IMR-90 (cell line): ENCODE measurements at regions not wholly inside any gene's neighbourhood (a gene's known extent, or its start where the extent isn't known, plus 50 kb on each side); places are given as distances from the start of the nearest gene placed in this dataset.

Source experiments
- ATAC-seq: fragments of 200-7000 bp; cut with Tn5 transposase; 2 replicates; pipeline ENCODE4 v1.9.1; 2020; ENCODE audit warnings: low read depth, mild to moderate bottlenecking, moderate library complexity
- BruUV-seq: library from RNA; stranded (reverse); fragments of 400-500 nt; replicated peaks from 2 replicates; lab custom pipeline; 2021; lab: Mats Ljungman, UMichigan
- CTCF ChIA-PET: fragments of 300-600 bp; formaldehyde crosslinking; extraction: SDS; loops from one replicate; lab custom pipeline; 2021; ENCODE audit warnings: antibody characterized with exemption; lab: Yijun Ruan, JAX
- POLR2A ChIA-PET: fragments of 300-600 bp; sonication (Branson Sonifier 250); formaldehyde crosslinking; loops from one replicate; lab custom pipeline; 2022; ENCODE audit warnings: antibody characterized with exemption; ENCODE audit not compliant: unreplicated experiment; lab: Charles Lee
- DNase-seq: peaks from one replicate; pipeline ENCODE4 v3.0.0; 2013
- H2AFZ ChIP-seq: replicated peaks from 2 replicates; pipeline ENCODE3; 2013; ENCODE audit warnings: low read length, mild to moderate bottlenecking; ENCODE audit not compliant: poor library complexity
- H2AK5ac ChIP-seq: 2 replicates; pipeline ENCODE4 v1.6.1; 2013; ENCODE audit warnings: low read depth, low read length, inconsistent platforms
- H2AK9ac ChIP-seq: replicated peaks from 2 replicates; pipeline ENCODE3; 2013; ENCODE audit warnings: mild to moderate bottlenecking, low read depth, low read length, moderate library complexity; ENCODE audit not compliant: poor library complexity
- H2BK120ac ChIP-seq: 2 replicates; pipeline ENCODE4 v1.6.1; 2013; ENCODE audit warnings: low read depth, low read length, inconsistent platforms
- H2BK15ac ChIP-seq: 3 replicates; pipeline ENCODE4 v1.6.1; 2013; ENCODE audit warnings: low read depth, low read length, inconsistent platforms
- H2BK20ac ChIP-seq: 2 replicates; pipeline ENCODE4 v1.6.1; 2013; ENCODE audit warnings: low read depth, mild to moderate bottlenecking, inconsistent platforms, low read length, moderate library complexity
- H2BK5ac ChIP-seq: 2 replicates; pipeline ENCODE4 v1.6.1; 2013; ENCODE audit warnings: mild to moderate bottlenecking, low read depth, low read length, inconsistent platforms; ENCODE audit not compliant: poor library complexity, severe bottlenecking
- H3K14ac ChIP-seq: replicated peaks from 2 replicates; pipeline ENCODE4 v1.6.1; 2013; ENCODE audit warnings: low read depth, low read length, inconsistent platforms
- H3K18ac ChIP-seq: 2 replicates; pipeline ENCODE4 v1.6.1; 2013; ENCODE audit warnings: low read depth, low read length, control low read depth
- H3K23ac ChIP-seq: 2 replicates; pipeline ENCODE4 v1.6.1; 2013; ENCODE audit warnings: low read depth, low read length, inconsistent platforms
- H3K27ac ChIP-seq: 2 replicates; pipeline ENCODE4 v1.5.1; 2013; ENCODE audit warnings: mild to moderate bottlenecking, control low read depth, low read length; ENCODE audit not compliant: insufficient read depth
- H3K27me3 ChIP-seq: 2 replicates; pipeline ENCODE4 v1.6.1; 2013; ENCODE audit warnings: low read length; ENCODE audit not compliant: control insufficient read depth, insufficient read depth
- H3K36me3 ChIP-seq: 2 replicates; pipeline ENCODE4 v1.6.1; 2013; ENCODE audit warnings: low read length, mixed read lengths; ENCODE audit not compliant: control insufficient read depth, insufficient read depth
- H3K4ac ChIP-seq: 2 replicates; pipeline ENCODE4 v1.6.1; 2013; ENCODE audit warnings: low read depth, low read length, inconsistent platforms
- H3K4me1 ChIP-seq: 2 replicates; pipeline ENCODE4 v1.6.1; 2013; ENCODE audit warnings: low read length, mixed read lengths; ENCODE audit not compliant: control insufficient read depth, insufficient read depth
- H3K4me2 ChIP-seq: 2 replicates; pipeline ENCODE4 v1.6.1; 2013; ENCODE audit warnings: low read depth, mild to moderate bottlenecking, control low read depth, low read length, moderate library complexity
- H3K4me3 ChIP-seq: 2 replicates; pipeline ENCODE4 v1.5.1; 2013; ENCODE audit warnings: low read depth, mild to moderate bottlenecking, control low read depth, low read length, moderate library complexity; ENCODE audit not compliant: insufficient read depth
- H3K56ac ChIP-seq: 2 replicates; pipeline ENCODE4 v1.6.1; 2013; ENCODE audit warnings: low read length, inconsistent platforms; ENCODE audit not compliant: insufficient read depth; ENCODE audit errors: extremely low read depth
- H3K79me1 ChIP-seq, 2 experiments: 2 replicates each; pipeline ENCODE4 v1.6.1; 2013; ENCODE audit warnings: low read length in 2 of 2, inconsistent platforms in 1 of 2, low read depth in 1 of 2
- H3K9ac ChIP-seq: 2 replicates; pipeline ENCODE4 v1.6.1; 2013; ENCODE audit warnings: low read depth, low read length, control low read depth
- H3K9me1 ChIP-seq: 2 replicates; pipeline ENCODE4 v1.6.1; 2013; ENCODE audit warnings: low read length, inconsistent platforms; ENCODE audit not compliant: insufficient read depth
- H3K9me3 ChIP-seq: 2 replicates; pipeline ENCODE4 v1.6.1; 2013; ENCODE audit warnings: low read length; ENCODE audit not compliant: control insufficient read depth, insufficient read depth
- H4K20me1 ChIP-seq: 2 replicates; pipeline ENCODE4 v1.6.1; 2013; ENCODE audit warnings: low read length, inconsistent platforms; ENCODE audit not compliant: insufficient read depth
- H4K5ac ChIP-seq: 2 replicates; pipeline ENCODE4 v1.6.1; 2013; ENCODE audit warnings: mild to moderate bottlenecking, low read depth, low read length, control low read depth
- H4K8ac ChIP-seq, 2 experiments: 2 replicates each; pipeline ENCODE4 v1.6.1; 2013; ENCODE audit warnings: low read depth in 2 of 2, low read length in 2 of 2, control low read depth in 1 of 2, inconsistent platforms in 1 of 2
- H4K91ac ChIP-seq: 2 replicates; pipeline ENCODE4 v1.6.1; 2013; ENCODE audit warnings: low read depth, low read length, inconsistent platforms; ENCODE audit not compliant: insufficient read depth
- BHLHE40 ChIP-seq: fragments of 150-350 bp; IDR thresholded peaks from 2 replicates; pipeline ENCODE4 v1.6.1; 2016; ENCODE audit warnings: mild to moderate bottlenecking, low read depth, low read length
- CEBPB ChIP-seq: IDR thresholded peaks from 2 replicates; pipeline ENCODE4 v1.6.1; 2012; ENCODE audit warnings: low read depth, low read length, improper control_type of control experiment
- CHD1 ChIP-seq: IDR thresholded peaks from 2 replicates; pipeline ENCODE4 v1.6.1; 2012; ENCODE audit warnings: low read depth, low read length, improper control_type of control experiment
- ELK1 ChIP-seq: fragments of 150-350 bp; IDR thresholded peaks from 2 replicates; pipeline ENCODE4 v1.6.1; 2016; ENCODE audit warnings: low read depth, mild to moderate bottlenecking, low read length, moderate library complexity, borderline replicate concordance
- FOS ChIP-seq: fragments of 150-350 bp; IDR thresholded peaks from 2 replicates; pipeline ENCODE4 v1.6.1; 2016; ENCODE audit warnings: low read depth, low read length
- MAFK ChIP-seq: IDR thresholded peaks from 2 replicates; pipeline ENCODE4 v1.6.1; 2012; ENCODE audit warnings: low read depth, low read length, improper control_type of control experiment
- MAZ ChIP-seq: IDR thresholded peaks from 2 replicates; pipeline ENCODE4 v1.6.1; 2012; ENCODE audit warnings: low read depth, mild to moderate bottlenecking, low read length, improper control_type of control experiment, moderate library complexity, borderline replicate concordance
- MXI1 ChIP-seq: IDR thresholded peaks from 2 replicates; pipeline ENCODE4 v1.6.1; 2012; ENCODE audit warnings: low read depth, mild to moderate bottlenecking, low read length, moderate library complexity, borderline replicate concordance
- NFE2L2 ChIP-seq: fragments of 150-350 bp; IDR thresholded peaks from 2 replicates; pipeline ENCODE4 v1.6.1; 2016; ENCODE audit warnings: low read depth, mild to moderate bottlenecking, low read length
- POLR2A ChIP-seq: IDR thresholded peaks from 2 replicates; pipeline ENCODE4 v1.6.1; 2012; ENCODE audit warnings: mild to moderate bottlenecking, low read depth, low read length
- RAD21 ChIP-seq: IDR thresholded peaks from 2 replicates; pipeline ENCODE4 v1.6.1; 2012; ENCODE audit warnings: low read length, improper control_type of control experiment
- RCOR1 ChIP-seq: IDR thresholded peaks from 2 replicates; pipeline ENCODE4 v1.6.1; 2012; ENCODE audit warnings: mild to moderate bottlenecking, low read length, improper control_type of control experiment; ENCODE audit not compliant: insufficient replicate concordance
- RFX5 ChIP-seq: IDR thresholded peaks from 2 replicates; pipeline ENCODE4 v1.8.0; 2012; ENCODE audit warnings: low read depth, mild to moderate bottlenecking, low read length, moderate library complexity
- SMC3 ChIP-seq: fragments of 150-350 bp; IDR thresholded peaks from 2 replicates; pipeline ENCODE4 v1.6.1; 2016; ENCODE audit warnings: low read depth, mild to moderate bottlenecking, antibody characterized with exemption, low read length, moderate library complexity
- USF2 ChIP-seq: fragments of 150-350 bp; IDR thresholded peaks from 2 replicates; pipeline ENCODE4 v1.6.1; 2017; ENCODE audit warnings: mild to moderate bottlenecking, antibody characterized with exemption, low read length, low read depth
- WGBS, 2 experiments: methylation state at CpG; one replicate each; pipeline versions ENCODE4 v1.1.5 to v1.1.7; 2013; ENCODE audit warnings: missing lambda C conversion rate in 2 of 2; ENCODE audit not compliant: insufficient read length in 1 of 2; ENCODE audit errors: extremely low coverage in 2 of 2; 5-methylcytosine and 5-hydroxymethylcytosine counted together
- dilution Hi-C: fragments of 300-500 bp; cut with HindIII; formaldehyde crosslinking; loops from one replicate; pipeline ENCODE4 v1.14.3; 2018; ENCODE audit warnings: low sequenced_read_pairs; ENCODE audit not compliant: unreplicated experiment
- in situ Hi-C: fragments of 300-500 bp; cut with MboI; formaldehyde crosslinking; loops from 3 replicates; pipeline ENCODE4 v1.14.3; 2019; ENCODE audit warnings: low sequenced_read_pairs, inconsistent platforms, mixed read lengths
- intact Hi-C: fragments of 100-400 bp; cut with micrococcal nuclease; formaldehyde crosslinking; loops from 2 replicates; pipeline ENCODE4 v1.10.0; 2022
- TF ChIP-seq, protein P1 (sequence below): conservative IDR thresholded peaks from 2 replicates; pipeline ENCODE4 v1.5.1; 2012; ENCODE audit warnings: mild to moderate bottlenecking, low read depth, low read length, improper control_type of control experiment

DNA sequence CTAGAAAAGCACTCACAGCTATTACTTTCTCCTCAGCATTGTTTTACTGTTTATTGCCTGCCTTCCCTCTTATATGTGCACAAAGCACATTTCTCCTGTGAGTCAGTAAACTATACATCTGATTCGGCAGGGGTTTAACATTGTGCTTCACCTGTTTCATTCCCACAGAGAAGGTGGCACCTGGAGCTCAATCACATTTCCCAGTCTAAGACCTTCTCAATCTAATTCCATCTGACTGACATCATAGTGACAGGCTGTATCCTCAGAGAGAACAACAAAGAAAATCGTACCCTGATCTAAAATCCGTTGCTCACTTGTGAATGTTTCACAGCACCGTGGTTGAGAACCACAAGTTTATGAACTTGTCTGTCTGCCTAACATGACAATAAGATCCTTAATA is 92.4 kb upstream of the CAST start:
- no peaks in the 10 kb centered on the region for H3K27me3 ChIP-seq
- ChIA-PET POLR2A (no interaction called here), CTCF (no interaction called here)
- H3K27ac ChIP-seq, result no peak overlapping the region
- no peaks in the 10 kb centered on the region; the same call in 1 of the 2 replicates for H4K20me1 ChIP-seq
- no peak overlapping the region for H3K18ac ChIP-seq
- H3K4me1 ChIP-seq, result peaks cover 17% of the 10 kb centered on the region
- in situ Hi-C loops (no loop called here), intact Hi-C loops (no loop called here), dilution Hi-C loops (no loop called here)
- no TSS peak for BruUV-seq
- H2BK5ac ChIP-seq, result no peak overlapping the region
- no peak overlapping the region for H3K14ac ChIP-seq
- H4K5ac ChIP-seq, result no peak overlapping the region
- no peak overlapping the region for H3K4me2 ChIP-seq
- no peak overlapping the region; a peak in 1 of 4 replicates for H4K8ac ChIP-seq
- H3K23ac ChIP-seq, result no peak overlapping the region
- peaks cover 14% of the 10 kb centered on the region for H3K9me1 ChIP-seq
- H3K56ac ChIP-seq, result no peak overlapping the region
- H2AK9ac ChIP-seq, result no peak overlapping the region
- no peaks in the 10 kb centered on the region for H3K79me1 ChIP-seq
- 80% methylated on average over 3 of the region's 4 CpGs; no CpG with 5 or more reads in 1 of the 2 experiments for WGBS, 2 experiments
- no peak overlapping the region; the same call in 1 of the 2 replicates for H2BK120ac ChIP-seq
- H3K9me3 ChIP-seq, result no peaks in the 10 kb centered on the region
- no peaks in the 10 kb centered on the region for H3K36me3 ChIP-seq
- peak overlapping the region; percentile 64; the same call in 1 of the 2 replicates for H2BK20ac ChIP-seq
- H4K91ac ChIP-seq, result no peak overlapping the region
- no peak overlapping the region for H3K9ac ChIP-seq
- H2AK5ac ChIP-seq, result peak overlapping the region; percentile 10
- H2AFZ ChIP-seq, result no peak overlapping the region
- 0 out of 2 replicates have a peak overlapping the region, but pooled peaks have one; percentile 29 for H3K4ac ChIP-seq
- ATAC-seq (no peak), DNase-seq (no peak)
- no peak overlapping the region for H3K4me3 ChIP-seq
- peak overlapping the region; percentile 10 for H2BK15ac ChIP-seq
- TF ChIP-seq RFX5, result no peak
- TF ChIP-seq NFE2L2, result no peak
- TF ChIP-seq RCOR1, result no peak
- no peak for TF ChIP-seq FOS
- TF ChIP-seq POLR2A, result no peak
- TF ChIP-seq MAFK, result no peak
- TF ChIP-seq BHLHE40, result no peak
- TF ChIP-seq ELK1, result no peak
- TF ChIP-seq CEBPB, result no peak
- TF ChIP-seq RAD21, result no peak
- TF ChIP-seq CHD1, result no peak
- TF ChIP-seq USF2, result no peak
- TF ChIP-seq SMC3, result no peak
- TF ChIP-seq MXI1, result no peak
- TF ChIP-seq MAZ, result no peak
- TF ChIP-seq, protein P1, sequence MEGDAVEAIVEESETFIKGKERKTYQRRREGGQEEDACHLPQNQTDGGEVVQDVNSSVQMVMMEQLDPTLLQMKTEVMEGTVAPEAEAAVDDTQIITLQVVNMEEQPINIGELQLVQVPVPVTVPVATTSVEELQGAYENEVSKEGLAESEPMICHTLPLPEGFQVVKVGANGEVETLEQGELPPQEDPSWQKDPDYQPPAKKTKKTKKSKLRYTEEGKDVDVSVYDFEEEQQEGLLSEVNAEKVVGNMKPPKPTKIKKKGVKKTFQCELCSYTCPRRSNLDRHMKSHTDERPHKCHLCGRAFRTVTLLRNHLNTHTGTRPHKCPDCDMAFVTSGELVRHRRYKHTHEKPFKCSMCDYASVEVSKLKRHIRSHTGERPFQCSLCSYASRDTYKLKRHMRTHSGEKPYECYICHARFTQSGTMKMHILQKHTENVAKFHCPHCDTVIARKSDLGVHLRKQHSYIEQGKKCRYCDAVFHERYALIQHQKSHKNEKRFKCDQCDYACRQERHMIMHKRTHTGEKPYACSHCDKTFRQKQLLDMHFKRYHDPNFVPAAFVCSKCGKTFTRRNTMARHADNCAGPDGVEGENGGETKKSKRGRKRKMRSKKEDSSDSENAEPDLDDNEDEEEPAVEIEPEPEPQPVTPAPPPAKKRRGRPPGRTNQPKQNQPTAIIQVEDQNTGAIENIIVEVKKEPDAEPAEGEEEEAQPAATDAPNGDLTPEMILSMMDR, result no peak
